ENCODE measurements at regions not wholly inside any gene's neighbourhood (a gene's known extent, or its start where the extent isn't known, plus 50 kb on each side); places are given as distances from the start of the nearest gene placed in this dataset.
"Not testable (repeated sequence)": the region's sequence is repeated elsewhere in the genome, so short reads cannot be mapped to it uniquely, and the experiment has no call there.

- DNase-seq = no peak
Observed at GRCh38 chr3:105255350-105255749, 111.4 kb upstream of the ALCAM start.

- no peak for DNase-seq
Observed at GRCh38 chr3:105259496-105259895, 107.2 kb upstream of the ALCAM start.

GRCh38 chr3:105260385-105260784 lies 106.3 kb upstream of the ALCAM start:
- no peak for DNase-seq

GRCh38 chr3:105274536-105274935 lies 92.2 kb upstream of the ALCAM start:
- no peak for DNase-seq

- DNase-seq = no peak
Observed at GRCh38 chr3:105274958-105275357, 91.8 kb upstream of the ALCAM start.

- no peak for DNase-seq
Observed at GRCh38 chr3:105277656-105278055, 89.1 kb upstream of the ALCAM start.

- no peak for DNase-seq
Observed at GRCh38 chr3:105278688-105279087, 88.0 kb upstream of the ALCAM start.

GRCh38 chr3:105281989-105282388 lies 84.7 kb upstream of the ALCAM start:
- DNase-seq = no peak

- DNase-seq = no peak
Observed at GRCh38 chr3:105284876-105285275, 81.8 kb upstream of the ALCAM start.

- DNase-seq = no peak
Observed at GRCh38 chr3:105285653-105286241, 81.0 kb upstream of the ALCAM start.

GRCh38 chr3:105293441-105293840 lies 73.3 kb upstream of the ALCAM start:
- DNase-seq = no peak

GRCh38 chr3:105296182-105296822 lies 70.4 kb upstream of the ALCAM start:
- DNase-seq = not testable (repeated sequence)

- no peak for DNase-seq
Observed at GRCh38 chr3:105304487-105304886, 62.2 kb upstream of the ALCAM start.

- no peak for DNase-seq
Observed at GRCh38 chr3:105315144-105315543, 51.6 kb upstream of the ALCAM start.

- no peak for DNase-seq
Observed at GRCh38 chr3:105315815-105316214, 50.9 kb upstream of the ALCAM start.

- DNase-seq = no peak
Observed at GRCh38 chr3:105316331-105316730, 50.4 kb upstream of the ALCAM start.
